Activated CD8-positive, alpha-beta T cell treated with anti-CD3 and anti-CD28 coated beads for 36 hours (primary cell): ENCODE measurements at regions not wholly inside any gene's neighbourhood (a gene's known extent, or its start where the extent isn't known, plus 50 kb on each side); places are given as distances from the start of the nearest gene placed in this dataset.

ENCODE experiments used
- ATAC-seq: fragments of 200-7000 bp; cut with Tn5 transposase; one replicate; pipeline ENCODE4 v1.10.0; 2021; ENCODE audit warnings: mild to moderate bottlenecking, moderate library complexity
- CTCF ChIA-PET: fragments of 350-600 bp; sonication (Branson Sonifier 250); formaldehyde crosslinking; loops from one replicate; lab custom pipeline; 2021; ENCODE audit warnings: antibody characterized with exemption; lab: Charles Lee
- POLR2A ChIA-PET: fragments of 350-600 bp; sonication (Branson Sonifier 250); formaldehyde crosslinking; loops from one replicate; lab custom pipeline; 2021; ENCODE audit warnings: antibody characterized with exemption; lab: Charles Lee
- DNase-seq: peaks from one replicate; pipeline ENCODE4 v3.0.0-alpha.2; 2020
- H3K27ac Mint-ChIP-seq: one replicate; pipeline ENCODE4 v1.8.0; 2021; ENCODE audit warnings: mild to moderate bottlenecking, mixed read lengths
- H3K27me3 Mint-ChIP-seq: one replicate; pipeline ENCODE4 v1.8.0; 2021; ENCODE audit warnings: mixed read lengths
- H3K36me3 Mint-ChIP-seq: one replicate; pipeline ENCODE4 v1.8.0; 2021; ENCODE audit warnings: low read depth, mixed read lengths
- H3K4me1 Mint-ChIP-seq: one replicate; pipeline ENCODE4 v1.8.0; 2021; ENCODE audit warnings: low read depth, mixed read lengths
- H3K4me3 Mint-ChIP-seq: one replicate; pipeline ENCODE4 v1.8.0; 2021; ENCODE audit warnings: mild to moderate bottlenecking, moderate library complexity, mixed read lengths
- H3K9me3 Mint-ChIP-seq: one replicate; pipeline ENCODE4 v1.8.0; 2021; ENCODE audit warnings: mixed read lengths
- intact Hi-C: fragments of 100-400 bp; cut with micrococcal nuclease; formaldehyde crosslinking; loops from one replicate; pipeline ENCODE4 v1.10.0; 2022
- TF ChIP-seq, protein P1 (sequence below): fragments of 200-600 bp; IDR thresholded peaks from one replicate; pipeline ENCODE4 v1.8.0; 2022; ENCODE audit warnings: antibody characterized with exemption, mild to moderate bottlenecking

GRCh38 chr4:82034878-82035277 lies 338.9 kb downstream of the HNRNPD start:
- H3K9me3 Mint-ChIP-seq: no peaks in the 10 kb centered on the region
- H3K27ac Mint-ChIP-seq: no peak overlapping the region
- H3K36me3 Mint-ChIP-seq: no peaks in the 10 kb centered on the region
- intact Hi-C loops: no loop called here
- TF ChIP-seq, protein P1, sequence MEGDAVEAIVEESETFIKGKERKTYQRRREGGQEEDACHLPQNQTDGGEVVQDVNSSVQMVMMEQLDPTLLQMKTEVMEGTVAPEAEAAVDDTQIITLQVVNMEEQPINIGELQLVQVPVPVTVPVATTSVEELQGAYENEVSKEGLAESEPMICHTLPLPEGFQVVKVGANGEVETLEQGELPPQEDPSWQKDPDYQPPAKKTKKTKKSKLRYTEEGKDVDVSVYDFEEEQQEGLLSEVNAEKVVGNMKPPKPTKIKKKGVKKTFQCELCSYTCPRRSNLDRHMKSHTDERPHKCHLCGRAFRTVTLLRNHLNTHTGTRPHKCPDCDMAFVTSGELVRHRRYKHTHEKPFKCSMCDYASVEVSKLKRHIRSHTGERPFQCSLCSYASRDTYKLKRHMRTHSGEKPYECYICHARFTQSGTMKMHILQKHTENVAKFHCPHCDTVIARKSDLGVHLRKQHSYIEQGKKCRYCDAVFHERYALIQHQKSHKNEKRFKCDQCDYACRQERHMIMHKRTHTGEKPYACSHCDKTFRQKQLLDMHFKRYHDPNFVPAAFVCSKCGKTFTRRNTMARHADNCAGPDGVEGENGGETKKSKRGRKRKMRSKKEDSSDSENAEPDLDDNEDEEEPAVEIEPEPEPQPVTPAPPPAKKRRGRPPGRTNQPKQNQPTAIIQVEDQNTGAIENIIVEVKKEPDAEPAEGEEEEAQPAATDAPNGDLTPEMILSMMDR: no peak
- H3K4me3 Mint-ChIP-seq: no peak overlapping the region
- H3K4me1 Mint-ChIP-seq: peaks cover 8% of the 10 kb centered on the region
- POLR2A ChIA-PET: no interaction called here
- no peak for ATAC-seq
- CTCF ChIA-PET: no interaction called here
- H3K27me3 Mint-ChIP-seq: peaks cover 34% of the 10 kb centered on the region
- no peak for DNase-seq

DNA sequence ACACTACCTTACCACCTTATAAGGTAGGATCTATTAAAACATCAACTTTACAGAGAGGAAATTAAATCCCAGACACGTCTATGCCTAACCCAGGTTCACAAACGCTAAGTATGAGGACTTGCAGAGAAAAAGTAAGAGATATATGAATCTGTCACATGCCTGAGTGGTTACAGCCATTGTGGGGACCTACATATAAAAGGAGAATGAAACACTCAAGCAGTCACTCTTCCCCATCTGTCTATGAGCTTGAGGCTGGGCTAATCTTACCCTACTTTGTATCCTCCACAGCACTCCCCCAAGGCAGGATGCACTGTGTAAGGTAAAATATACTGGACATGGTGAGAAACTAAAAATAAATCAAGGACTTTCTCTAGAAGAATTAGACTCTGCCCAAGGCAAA lies 339.9 kb downstream of the HNRNPD start:
- ChIA-PET CTCF (no interaction called here), POLR2A (no interaction called here)
- TF ChIP-seq, protein P1: no peak
- Mint-ChIP-seq H3K27me3 (peaks cover 35% of the 10 kb centered on the region), H3K27ac (no peak overlapping the region), H3K36me3 (no peaks in the 10 kb centered on the region), H3K4me3 (no peak overlapping the region), H3K9me3 (no peaks in the 10 kb centered on the region), H3K4me1 (peaks cover 8% of the 10 kb centered on the region)
- intact Hi-C loops: no loop called here
- ATAC-seq: no peak
- no peak for DNase-seq

- H3K9me3 Mint-ChIP-seq: no peaks in the 10 kb centered on the region
- no peak overlapping the region for H3K27ac Mint-ChIP-seq
- intact Hi-C loops: no loop called here
- peaks cover 24% of the 10 kb centered on the region for H3K27me3 Mint-ChIP-seq
- no peak for ATAC-seq
- DNase-seq: no peak
- no peak overlapping the region for H3K4me3 Mint-ChIP-seq
- TF ChIP-seq, protein P1: no peak
- CTCF ChIA-PET: no interaction called here
- POLR2A ChIA-PET: no interaction called here
- H3K4me1 Mint-ChIP-seq: peaks cover 8% of the 10 kb centered on the region
- no peaks in the 10 kb centered on the region for H3K36me3 Mint-ChIP-seq
Observed at GRCh38 chr4:82031376-82031927, 342.3 kb downstream of the HNRNPD start.

GRCh38 chr4:82017680-82018079 lies 356.1 kb downstream of the HNRNPD start:
- intact Hi-C loops: no loop called here
- Mint-ChIP-seq H3K36me3 (no peaks in the 10 kb centered on the region), H3K4me3 (no peak overlapping the region), H3K27me3 (peaks cover 5% of the 10 kb centered on the region), H3K9me3 (peaks cover 5% of the 10 kb centered on the region), H3K27ac (no peak overlapping the region), H3K4me1 (no peaks in the 10 kb centered on the region)
- DNase-seq (no peak), ATAC-seq (no peak)
- POLR2A ChIA-PET: no interaction called here
- CTCF ChIA-PET: no interaction called here
- TF ChIP-seq, protein P1: no peak

DNA sequence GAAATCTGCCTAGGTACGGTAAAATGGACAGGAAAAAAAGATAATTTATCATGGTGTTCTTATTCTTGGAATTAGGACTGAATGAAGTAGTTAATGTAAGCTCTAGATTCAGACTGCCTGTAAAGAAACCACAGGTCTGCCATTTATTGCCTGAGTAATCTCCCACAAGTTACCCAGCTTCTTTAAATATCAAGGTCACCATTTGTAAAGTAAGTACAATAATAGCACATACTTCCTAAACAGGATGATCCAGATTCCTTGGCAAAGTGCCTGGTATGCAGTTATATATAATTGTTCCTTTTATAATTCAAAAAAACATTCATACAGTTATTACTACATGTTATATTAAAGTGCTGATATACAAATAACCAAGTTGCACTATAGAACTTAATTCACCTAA lies 368.6 kb downstream of the HNRNPD start:
- Mint-ChIP-seq H3K4me1 (no peaks in the 10 kb centered on the region), H3K9me3 (peaks cover 2% of the 10 kb centered on the region), H3K4me3 (no peak overlapping the region), H3K36me3 (no peaks in the 10 kb centered on the region), H3K27me3 (peaks cover 10% of the 10 kb centered on the region), H3K27ac (no peak overlapping the region)
- no peak for DNase-seq
- intact Hi-C loops: no loop called here
- ChIA-PET POLR2A (no interaction called here), CTCF (no interaction called here)
- TF ChIP-seq, protein P1: no peak
- no peak for ATAC-seq
